HCEC 1CT (cell line): ENCODE measurements at regions not wholly inside any gene's neighbourhood (a gene's known extent, or its start where the extent isn't known, plus 50 kb on each side); places are given as distances from the start of the nearest gene placed in this dataset.
A peak's percentile ranks its signal among the peaks of the same experiment; 100 is the strongest.
"Not testable (repeated sequence)": the region's sequence is repeated elsewhere in the genome, so short reads cannot be mapped to it uniquely, and the experiment has no call there.

Source experiments
- DNase-seq: peaks from one replicate; pipeline ENCODE4 v3.0.0-alpha.2; 2017

DNA sequence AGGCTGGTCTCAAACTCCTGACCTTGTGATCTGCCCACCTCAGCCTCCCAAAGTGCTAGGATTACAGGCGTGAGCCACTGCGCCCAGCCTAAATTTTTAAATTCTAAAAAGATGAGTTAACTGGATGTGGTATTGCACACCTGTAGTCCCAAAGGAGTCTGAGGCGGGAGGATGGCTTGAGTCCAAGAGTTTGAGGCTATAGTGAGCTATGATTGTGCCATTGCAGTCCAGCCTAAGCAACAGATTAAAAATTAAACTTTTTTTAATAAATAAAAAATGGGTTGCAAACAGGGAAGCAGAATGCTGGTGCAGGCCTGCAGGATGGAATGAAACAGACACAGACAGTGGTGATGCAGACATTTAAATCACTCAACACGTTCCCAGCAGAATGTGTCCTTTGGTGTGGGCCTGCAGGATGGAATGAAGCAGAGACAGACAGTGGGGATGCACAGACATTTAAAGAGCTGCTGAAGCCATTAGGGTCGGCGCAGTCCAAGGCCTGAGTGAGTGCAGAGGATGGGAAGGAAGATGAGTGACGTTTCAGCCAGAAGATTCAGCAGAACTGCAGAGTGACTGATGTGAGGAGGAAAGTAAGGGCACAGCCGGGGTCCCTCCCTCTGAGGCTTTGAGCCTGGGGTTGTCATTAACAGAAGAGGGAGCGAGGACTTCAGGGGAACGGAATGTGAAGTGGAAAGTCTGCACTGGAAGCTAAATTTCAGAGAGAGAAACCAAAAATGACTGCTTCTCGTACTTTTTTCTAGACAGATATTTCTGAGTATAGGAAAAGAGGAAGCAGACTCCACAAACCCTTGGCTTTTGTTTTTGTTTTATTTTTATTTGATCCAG, 117.5 kb downstream of the RIN2 start:
- no peak for DNase-seq

DNA sequence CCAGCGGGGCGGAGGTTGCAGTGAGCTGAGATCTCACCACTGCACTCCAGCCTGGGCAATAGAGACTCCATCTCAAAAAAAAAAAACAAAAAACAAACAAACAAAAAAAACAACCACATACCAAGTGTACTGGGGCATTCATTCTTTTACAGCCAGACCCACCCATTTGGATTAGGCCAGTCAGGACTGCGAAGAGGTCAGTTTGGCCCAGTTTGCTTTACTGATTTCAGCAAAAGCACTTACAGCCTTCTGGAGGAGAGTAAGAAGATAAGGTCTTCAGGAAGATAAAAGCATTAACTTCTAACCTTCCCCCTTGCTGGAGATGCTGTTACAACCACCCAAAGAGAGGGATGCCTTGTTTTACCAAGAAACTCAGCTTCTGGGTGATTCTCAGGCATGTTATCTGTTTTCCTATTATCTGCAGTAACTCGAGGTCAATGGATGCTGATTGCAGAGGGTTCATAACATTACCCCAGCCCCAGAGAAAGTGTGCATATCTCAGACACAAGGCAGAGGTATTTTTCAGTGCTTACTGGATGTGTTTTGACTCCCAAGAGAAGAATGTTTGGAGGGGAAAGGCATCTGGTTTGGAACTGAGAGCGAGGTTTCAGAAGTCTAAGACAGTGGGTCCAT, 118.9 kb downstream of the RIN2 start:
- no peak for DNase-seq

DNA sequence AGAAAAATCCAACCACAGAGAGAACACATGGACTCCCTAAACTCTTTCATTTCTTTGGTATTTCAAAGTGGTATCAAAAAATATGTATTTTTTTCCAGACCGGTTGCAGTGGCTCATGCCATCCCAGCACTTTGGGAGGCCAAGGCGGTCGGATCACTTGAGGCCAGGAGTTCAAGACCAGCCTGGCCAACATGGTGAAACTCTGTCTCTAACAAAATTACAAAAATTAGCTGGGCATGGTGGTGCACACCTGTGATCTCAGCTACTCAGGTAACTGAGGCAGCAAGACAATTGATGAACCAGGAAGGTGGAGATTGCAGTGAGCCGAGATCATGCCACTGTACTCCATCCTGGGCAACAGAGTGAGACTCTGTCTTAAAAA, 121.8 kb downstream of the RIN2 start:
- DNase-seq = not testable (repeated sequence)

DNA sequence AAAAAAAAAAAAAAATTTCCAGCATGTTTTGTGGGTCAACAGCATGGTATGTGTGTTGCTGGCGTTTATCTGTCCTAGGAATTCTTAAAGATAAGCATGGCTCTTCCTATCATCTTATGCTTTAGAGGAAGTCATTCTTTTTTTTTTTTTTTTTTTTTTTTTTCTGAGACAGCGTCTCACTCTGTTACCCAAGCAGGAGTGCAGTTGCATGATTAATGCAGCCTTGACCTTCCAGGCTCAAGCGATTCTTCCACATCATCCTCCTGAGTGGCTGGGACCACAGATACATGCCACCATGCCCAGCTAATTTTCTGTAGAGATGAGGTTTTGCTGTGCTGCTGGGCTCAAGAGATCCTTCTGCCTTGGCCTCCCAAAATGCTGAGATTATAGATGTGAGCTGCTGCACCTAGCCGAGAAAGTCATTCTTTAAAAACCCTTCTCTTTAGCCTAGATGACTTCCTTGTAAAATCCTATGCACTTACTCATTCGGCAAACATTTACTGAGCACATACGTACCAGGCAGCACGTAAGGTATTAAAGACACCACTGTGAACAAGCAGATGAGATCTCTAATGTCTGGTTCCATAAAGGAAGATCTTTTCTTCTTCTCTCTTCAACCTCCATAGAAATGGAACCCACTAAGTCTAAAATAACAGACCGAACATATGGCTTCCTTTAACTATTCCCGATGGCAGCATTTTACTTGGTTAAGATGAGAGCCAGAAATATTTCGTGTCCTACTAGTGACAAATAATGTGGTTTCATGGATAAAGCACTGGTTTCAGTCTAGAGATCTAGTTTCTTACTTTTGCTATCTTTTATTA, 122.4 kb downstream of the RIN2 start:
- DNase-seq = peak; percentile 84

DNA sequence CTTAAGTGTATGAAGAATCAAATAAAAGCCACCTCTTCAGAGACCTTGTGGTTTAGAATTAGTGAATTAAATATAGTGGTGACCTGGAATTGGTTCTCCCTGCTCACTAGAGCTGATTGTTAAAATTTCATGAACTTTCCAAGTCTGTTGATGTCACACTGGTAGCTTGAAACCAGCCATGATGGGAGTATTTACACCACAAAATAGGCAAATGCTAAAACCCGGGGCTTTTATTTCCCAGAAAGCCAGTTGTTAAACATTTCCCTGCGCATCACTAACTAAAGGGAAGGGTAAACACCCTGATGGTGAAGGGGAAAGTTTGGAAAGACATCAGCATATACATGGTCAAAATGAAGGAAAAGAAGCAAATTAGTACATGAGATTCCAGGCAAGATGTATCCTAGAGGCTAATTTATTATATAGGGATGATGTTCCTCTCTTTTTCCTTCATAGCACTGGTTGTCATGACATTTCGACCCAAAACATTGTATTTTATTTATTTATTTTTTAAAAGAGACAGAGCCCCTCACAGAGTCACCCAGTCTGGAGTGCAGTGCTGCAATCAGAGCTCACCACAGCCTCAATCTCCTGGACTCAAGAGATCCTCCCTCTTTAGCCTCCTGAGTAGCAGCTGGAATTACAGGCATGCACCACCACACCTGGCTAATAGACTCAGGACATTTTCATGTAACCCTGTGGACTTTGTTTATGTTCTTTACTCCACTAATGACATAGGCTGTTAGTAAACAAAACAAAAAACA, 123.2 kb downstream of the RIN2 start:
- no peak for DNase-seq

DNA sequence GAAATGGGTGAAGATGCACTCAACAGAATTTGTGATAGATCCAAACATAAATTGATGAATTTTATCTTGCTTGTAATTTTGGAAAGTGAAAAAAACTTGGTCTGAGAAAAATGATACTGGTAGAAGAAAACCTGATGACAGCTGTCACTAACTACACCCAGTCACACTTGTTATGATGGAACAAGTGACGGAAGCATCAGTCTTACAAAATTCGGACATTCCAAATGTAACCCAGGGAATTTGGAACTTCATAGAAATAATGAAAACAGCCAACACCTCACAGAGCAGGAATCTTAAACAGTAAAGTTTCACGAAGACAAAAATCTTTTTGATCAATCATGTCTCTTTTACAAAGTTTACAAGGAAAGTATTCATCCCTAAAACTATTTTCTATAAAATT, 123.9 kb downstream of the RIN2 start:
- DNase-seq = no peak

DNA sequence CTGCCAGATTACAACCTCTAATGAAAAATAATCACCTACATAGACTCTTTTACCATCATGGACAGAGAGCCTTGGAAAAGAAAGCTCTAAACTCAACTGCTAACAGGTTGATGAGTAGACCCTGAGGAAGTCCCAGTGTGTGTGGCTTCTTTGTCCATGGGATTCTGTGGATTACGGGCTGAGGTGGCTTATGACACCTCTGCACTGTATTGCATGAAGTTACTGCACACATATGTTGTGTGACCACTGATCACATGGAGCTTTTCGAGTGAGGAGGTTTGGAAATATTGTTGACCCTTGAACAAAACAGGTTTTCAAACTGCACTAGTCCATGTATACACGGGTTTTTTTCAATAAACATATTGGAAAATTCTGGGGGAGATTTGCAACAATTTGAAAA, 124.4 kb downstream of the RIN2 start:
- DNase-seq = no peak

DNA sequence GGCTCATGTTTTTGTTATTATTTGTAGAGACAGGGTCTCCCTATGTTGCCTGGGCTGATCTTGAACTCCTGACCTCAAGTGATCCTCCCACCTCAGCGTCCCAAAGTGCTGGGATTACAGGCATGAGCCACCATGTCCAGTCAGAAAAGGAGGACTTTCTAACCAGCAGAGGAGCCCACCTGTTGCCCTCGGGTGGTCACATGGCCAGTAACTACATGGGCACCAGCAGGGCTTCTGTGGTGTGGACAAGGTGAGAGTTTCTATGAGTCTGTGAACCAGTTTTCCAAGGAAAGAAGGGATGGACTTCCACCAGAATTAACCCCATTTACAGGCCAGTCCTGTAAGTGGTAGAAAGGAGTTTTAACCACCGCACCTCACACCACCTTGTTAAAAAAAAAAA, 125.4 kb downstream of the RIN2 start:
- no peak for DNase-seq

DNA sequence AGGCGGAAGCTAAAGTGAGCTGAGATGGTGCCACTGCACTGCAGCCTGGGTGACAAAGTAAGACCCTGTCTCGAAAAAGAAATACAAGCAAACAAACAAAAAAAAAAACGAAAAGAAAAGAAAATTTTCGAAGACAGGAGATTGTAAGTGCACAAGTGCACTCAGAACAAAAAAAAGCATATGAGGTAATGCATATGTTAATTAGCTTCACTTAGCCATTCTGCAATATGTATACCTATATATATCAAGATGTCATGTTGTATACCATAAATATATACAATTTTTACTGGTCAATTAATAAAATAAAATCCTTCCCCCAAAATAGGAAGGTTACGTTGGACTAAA, 127.5 kb downstream of the RIN2 start:
- DNase-seq = no peak

DNA sequence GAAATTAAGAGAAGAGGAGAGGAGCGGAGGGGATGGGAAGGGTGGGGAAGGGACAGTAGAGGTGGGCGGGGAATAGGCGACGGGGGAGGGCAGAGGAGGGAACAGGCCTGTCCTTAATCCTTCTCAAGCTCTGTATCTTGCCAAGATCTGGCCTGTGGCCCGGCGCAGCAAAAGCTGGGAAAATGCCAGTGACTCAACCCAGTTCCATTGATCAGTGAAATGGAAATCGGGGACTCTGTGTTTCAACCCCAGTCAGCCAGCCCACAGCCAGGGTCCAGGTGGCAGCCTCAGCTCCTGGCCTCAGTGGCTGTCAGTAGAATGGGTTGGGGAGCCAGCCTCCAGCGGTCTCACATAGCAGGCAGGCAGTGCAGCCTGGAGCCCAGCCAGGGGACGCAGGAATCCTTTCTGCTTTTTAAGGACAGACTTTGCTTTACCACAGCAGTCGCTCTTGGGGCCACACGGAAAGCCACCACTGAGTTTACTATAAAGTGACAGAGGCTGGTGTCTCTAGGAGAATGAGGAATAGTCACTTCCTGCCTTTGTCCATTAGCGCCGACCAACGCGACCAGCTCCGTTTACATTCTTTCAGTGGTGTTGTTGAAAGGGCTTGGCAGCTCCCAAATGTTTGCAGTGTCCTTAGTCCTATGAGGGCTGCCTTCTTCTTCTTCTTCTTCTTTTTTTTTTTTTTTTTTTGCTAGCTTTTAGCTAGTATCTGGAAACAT, 128.0 kb downstream of the RIN2 start:
- peak; percentile 57 for DNase-seq

DNA sequence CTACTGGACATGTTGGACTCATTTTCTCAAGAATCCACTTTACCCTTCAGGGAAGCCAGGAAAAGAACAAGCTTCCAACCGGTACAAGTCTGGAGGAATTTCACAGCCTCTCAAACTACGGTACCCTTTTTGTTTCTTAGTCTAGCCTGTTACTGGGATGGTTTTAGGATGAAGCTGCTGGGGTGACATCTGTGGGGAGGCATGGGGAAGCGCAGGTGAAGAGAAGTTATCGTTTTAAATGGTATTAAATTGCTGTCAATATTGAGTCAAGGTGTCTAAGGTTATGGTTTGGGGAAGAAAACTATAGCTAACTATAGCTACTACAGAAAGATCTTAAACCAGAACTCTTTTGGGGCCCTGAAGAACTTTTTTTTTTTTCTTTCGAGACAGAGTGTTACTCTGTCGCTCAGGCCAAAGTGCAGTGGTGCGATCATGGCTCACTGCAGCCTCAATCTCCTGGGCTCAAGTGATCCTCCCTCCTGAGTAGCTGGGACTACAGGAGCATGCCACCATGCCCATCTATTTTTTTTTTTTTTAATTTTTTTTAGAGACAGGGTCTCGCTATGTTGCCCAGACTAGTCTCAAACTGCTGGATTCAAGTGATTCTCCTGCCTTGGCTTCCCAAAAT, 128.7 kb downstream of the RIN2 start:
- peak; percentile 34 for DNase-seq

DNA sequence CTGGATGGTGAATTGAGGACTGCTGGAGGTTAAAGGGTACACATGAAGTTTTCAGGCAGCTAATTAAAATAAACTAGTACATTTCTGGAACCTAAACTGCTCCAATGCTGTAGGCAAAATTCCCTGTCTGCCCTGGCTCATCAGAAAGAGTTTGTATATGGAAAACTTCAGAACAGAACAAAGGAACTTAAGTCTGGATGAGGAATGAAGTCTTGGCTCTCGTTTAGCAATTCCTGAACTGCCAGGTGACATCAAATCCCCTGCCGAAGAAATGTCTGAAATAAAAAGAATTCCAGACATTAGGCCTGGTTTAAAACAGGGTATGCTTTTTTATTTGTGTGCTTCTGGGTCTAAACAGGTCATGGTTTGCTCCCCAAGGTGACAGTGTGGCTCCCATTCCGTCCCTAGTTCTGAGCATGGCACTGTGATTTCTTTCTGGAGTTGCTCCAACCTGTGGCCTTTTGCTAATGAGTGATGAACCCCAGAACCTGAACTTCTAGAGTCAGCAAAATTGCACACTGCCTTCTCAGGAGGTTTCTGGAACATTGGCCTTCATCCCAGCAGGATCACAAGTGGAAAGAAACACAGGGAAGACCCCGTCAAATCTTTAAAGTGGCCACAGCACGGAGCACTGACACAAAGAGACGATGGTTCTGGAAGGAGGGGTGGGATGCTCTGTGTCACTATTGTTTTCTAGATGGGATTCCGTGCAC, 129.4 kb upstream of the NAA20 start:
- no peak for DNase-seq

DNA sequence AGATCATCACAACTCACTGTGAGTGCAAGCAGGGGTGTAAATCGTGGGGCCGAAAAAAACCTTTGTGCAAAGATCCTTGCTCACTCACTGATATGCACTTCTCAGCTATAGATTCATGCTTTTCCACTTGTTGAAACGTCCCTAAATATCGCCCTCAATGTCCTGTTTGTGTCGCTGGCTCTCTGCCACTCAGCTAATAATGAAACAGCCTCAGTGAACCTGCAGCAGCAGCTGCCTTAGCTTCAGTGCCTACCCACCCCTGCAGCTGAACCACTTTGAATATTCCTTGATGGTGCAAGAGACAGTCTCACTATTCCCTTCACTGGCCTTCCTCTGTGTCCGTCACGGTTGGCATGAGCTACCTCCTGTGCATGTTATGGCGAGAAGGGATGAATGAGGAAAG, 128.9 kb upstream of the NAA20 start:
- DNase-seq = no peak

DNA sequence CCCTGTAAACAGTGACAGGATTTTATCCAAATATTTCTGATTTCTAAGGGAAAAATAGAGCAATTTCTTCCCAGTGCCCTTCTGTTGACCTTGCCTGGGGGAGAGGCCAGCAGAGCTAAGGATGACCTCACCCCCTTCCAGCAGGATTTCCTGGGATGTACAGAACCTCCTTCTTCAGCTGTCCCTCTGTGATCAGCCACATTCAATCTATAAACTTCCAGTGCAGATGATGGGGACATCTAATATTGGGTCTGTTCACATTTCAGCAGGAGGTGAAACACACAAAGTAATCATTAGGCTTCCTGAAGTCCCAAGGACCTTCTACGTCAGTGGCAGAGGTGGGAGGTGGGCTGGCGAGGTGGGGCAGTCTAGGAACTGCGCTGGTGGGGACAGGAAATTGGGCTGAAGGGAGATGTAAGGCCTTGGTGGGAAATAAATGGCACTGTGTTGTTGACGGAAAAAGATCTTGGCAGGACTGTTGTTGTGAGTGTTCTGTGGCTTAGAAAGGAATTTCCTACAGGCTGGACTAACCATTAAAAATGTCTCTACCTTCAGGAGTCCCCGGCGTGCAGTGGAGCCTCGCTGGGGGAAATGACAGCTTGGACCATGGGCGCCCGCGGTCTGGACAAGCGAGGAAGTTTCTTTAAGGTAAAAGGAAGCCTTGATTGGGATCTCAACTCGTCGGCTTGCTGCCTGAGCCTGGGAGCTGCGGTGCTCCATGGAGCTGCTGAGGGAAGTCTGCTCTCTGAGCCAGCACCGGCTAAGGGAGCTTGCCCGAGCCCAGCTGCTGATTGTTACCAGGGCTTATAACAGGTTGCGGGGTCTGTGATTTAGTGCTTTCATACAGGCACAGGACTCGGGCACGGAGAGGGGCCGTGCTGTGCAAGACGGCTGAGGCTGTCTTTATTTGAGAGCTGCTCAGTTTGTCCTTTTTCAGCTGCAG, 127.9 kb upstream of the NAA20 start:
- peak; percentile 62 for DNase-seq

DNA sequence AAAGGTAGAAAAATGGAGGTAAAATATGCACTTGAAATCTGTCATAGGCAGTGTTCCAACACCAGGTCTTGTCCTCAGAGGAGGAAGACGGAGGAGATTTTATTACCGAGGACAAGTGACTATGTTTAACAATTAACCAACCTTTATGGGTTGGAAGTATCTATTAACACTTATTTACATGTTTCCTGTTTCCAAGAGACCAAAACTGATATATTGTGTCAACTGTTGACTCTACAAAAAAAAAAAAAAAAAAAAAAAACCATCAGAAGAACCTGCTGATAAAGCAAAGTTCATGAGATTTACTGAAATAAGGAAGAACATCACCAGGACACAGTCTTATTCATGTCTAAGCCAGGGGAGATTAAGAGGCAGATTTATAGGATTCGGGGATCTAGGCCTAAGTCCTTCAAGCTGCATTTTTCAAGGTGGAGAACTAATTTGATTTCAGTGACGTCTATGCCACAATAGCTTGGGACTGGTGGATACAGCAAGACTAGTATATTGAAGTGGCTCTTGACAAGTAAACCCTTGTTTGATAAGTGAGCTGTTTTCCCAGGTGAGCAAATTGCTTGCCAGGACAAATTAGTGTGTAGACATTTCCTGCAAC, 126.6 kb upstream of the NAA20 start:
- DNase-seq = no peak

DNA sequence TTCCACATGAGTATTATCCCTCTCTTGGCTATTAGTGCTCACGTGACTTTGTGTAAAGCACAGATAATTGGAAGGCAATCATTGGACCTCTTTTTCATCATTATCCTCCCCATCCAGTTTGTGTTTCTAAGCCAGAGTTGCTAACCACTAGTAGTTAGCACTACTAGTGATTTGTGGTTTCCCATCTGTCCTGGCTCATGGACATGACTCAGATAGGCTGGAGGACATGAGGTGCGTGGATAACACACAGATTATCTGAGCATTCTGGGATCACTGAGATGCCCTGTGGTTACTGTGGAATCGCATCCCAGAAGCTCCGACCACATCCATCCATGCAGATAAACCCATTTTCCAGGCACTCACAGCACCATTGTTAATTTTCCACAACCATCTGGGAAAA, 123.8 kb upstream of the NAA20 start:
- peak; percentile 29 for DNase-seq

DNA sequence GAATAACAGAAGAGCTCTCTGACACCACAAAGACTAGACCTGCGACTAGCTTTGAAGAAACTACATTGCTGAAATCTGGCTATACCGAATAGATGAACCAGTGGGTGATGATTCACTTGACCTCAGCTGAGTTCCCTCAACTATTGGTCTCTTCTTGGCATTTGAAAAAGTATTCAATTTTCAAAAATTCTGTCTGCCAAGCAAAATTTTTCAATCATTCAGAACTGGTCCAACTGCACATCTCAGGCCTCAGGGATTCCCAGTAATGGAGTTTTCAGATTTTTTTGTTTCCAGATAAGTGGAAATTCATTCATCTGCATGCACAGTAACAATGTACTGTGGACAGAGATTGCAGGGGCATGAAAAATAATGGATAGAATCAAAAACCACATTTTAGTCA, 121.4 kb upstream of the NAA20 start:
- no peak for DNase-seq

DNA sequence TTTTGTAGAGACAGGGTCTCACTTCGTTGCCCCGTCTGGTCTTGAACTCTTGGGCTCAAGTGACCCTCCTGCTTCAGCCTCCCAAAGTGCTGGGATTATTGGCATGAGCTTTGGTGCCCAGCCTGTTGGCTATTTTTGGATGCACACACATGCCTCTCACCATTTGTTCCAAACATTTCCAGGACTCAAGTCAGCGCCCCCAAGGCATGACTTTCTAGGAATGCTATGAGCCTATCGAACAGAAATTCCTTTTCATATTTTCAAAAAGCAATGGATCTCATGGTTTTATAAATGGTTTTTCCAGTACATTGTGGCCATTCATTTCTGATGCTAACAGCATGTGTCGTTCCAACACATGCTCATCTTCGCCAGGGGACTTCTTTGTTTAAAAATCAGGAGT, 119.3 kb upstream of the NAA20 start:
- no peak for DNase-seq

DNA sequence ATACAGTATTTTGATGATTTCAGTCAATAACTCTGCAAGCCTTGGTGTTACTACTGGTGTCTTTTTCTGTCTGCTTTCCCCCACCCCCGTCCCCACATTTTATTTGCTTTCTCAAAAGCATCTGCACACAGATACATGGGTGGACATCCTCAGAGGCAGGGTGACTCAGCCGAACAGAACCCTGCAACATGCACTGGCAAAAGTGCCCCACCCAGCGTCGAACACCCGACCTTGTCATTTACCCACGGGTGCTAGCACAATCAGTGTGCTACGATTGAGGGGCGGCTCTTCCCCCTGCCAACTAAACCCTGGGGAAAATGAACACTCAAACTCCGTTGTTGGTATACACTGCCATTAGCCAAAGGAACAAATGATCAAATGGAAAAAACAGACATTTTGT, 115.9 kb upstream of the NAA20 start:
- DNase-seq = no peak
